HepG2 (cell line): ENCODE measurements at regions not wholly inside any gene's neighbourhood (a gene's known extent, or its start where the extent isn't known, plus 50 kb on each side); places are given as distances from the start of the nearest gene placed in this dataset.

Experiments used
- ATAC-seq: fragments of 200-7000 bp; cut with Tn5 transposase; 3 replicates; pipeline ENCODE4 v1.9.1; 2020; ENCODE audit warnings: mild to moderate bottlenecking, moderate library complexity
- BruUV-seq: library from RNA; stranded (reverse); fragments of 400-500 nt; replicated peaks from 2 replicates; lab custom pipeline; 2021; lab: Mats Ljungman, UMichigan
- CTCF ChIA-PET: fragments of 300-600 bp; formaldehyde crosslinking; extraction: SDS; loops from one replicate; lab custom pipeline; 2021; ENCODE audit warnings: low total read pairs, inconsistent platforms, low intra/inter-chr PET ratio; lab: Yijun Ruan, JAX
- POLR2A ChIA-PET: fragments of 350-600 bp; sonication (Branson Sonifier 250); formaldehyde crosslinking; loops from one replicate; lab custom pipeline; 2020; ENCODE audit warnings: antibody characterized with exemption, inconsistent platforms; lab: Yijun Ruan, JAX
- DNase-seq: peaks from one replicate; pipeline ENCODE4 v3.0.0-alpha.2; 2015; ENCODE audit warnings: low spot score
- FAIRE-seq: peaks from 3 replicates; lab custom pipeline; 2011; peaks lifted over from hg19 to GRCh38; lab: Jason Lieb, UNC
- H2AFZ ChIP-seq: one replicate; pipeline ENCODE4 v1.6.1; 2011; ENCODE audit warnings: low read length, inconsistent platforms
- H3K27ac ChIP-seq: fragments of 300-600 bp; 3 replicates; pipeline ENCODE4 v1.8.0; 2011; ENCODE audit warnings: mixed run types, mild to moderate bottlenecking, mixed read lengths, low read length, inconsistent platforms; ENCODE audit not compliant: insufficient read depth; ENCODE audit errors: extremely low read length
- H3K27me3 ChIP-seq, 2 experiments: fragments of 200-600 bp in 1 of 2; 2 replicates in 1 of 2; 3 replicates in 1 of 2; pipeline versions ENCODE4 v1.6.0 to v1.8.0; 2011; ENCODE audit warnings: low read length in 2 of 2, mild to moderate bottlenecking in 2 of 2, moderate library complexity in 2 of 2, inconsistent platforms in 1 of 2; ENCODE audit not compliant: insufficient read depth in 2 of 2, control insufficient read depth in 1 of 2
- H3K36me3 ChIP-seq, 2 experiments: fragments of 200-600 bp in 1 of 2; replicated peaks in 1 of 2; 2 replicates in 1 of 2; 3 replicates in 1 of 2; pipeline versions ENCODE4 v1.5.1 to v1.8.0; 2011; ENCODE audit warnings: low read length in 2 of 2, inconsistent platforms in 1 of 2; ENCODE audit not compliant: insufficient read depth in 2 of 2, control insufficient read depth in 1 of 2
- H3K4me1 ChIP-seq: 2 replicates; pipeline ENCODE4 v1.5.1; 2012; ENCODE audit warnings: low read length, inconsistent platforms; ENCODE audit not compliant: insufficient read depth
- H3K4me2 ChIP-seq: 2 replicates; pipeline ENCODE4 v1.6.0; 2011; ENCODE audit warnings: low read depth, low read length, inconsistent platforms
- H3K4me3 ChIP-seq, 3 experiments: fragments of 200-600 bp in 1 of 3; sonication (generic), shearing (Covaris generic) in 1 of 3; replicated peaks in 1 of 3; 2 replicates each; pipeline ENCODE4 v1.5.1; 2011 to 2016; ENCODE audit warnings: low read length in 3 of 3, inconsistent platforms in 2 of 3, low read depth in 2 of 3, mild to moderate bottlenecking in 2 of 3, control low read depth in 1 of 3, mixed read lengths in 1 of 3; ENCODE audit not compliant: insufficient read depth in 1 of 3
- H3K79me2 ChIP-seq: one replicate; pipeline ENCODE4 v1.6.1; 2011; ENCODE audit warnings: low read length, inconsistent platforms; ENCODE audit not compliant: insufficient read depth
- H3K9ac ChIP-seq: 2 replicates; pipeline ENCODE4 v1.6.0; 2011; ENCODE audit warnings: mild to moderate bottlenecking, low read depth, low read length, inconsistent platforms; ENCODE audit not compliant: insufficient read depth
- H3K9me3 ChIP-seq: 2 replicates; pipeline ENCODE4 v1.5.1; 2012; ENCODE audit warnings: mild to moderate bottlenecking, low read length
- H4K20me1 ChIP-seq: 2 replicates; pipeline ENCODE4 v1.6.0; 2011; ENCODE audit warnings: inconsistent platforms, mild to moderate bottlenecking, low read length, moderate library complexity; ENCODE audit not compliant: insufficient read depth
- ATF7 ChIP-seq, 2 experiments: fragments of 450-650 bp in 1 of 2; sonication (generic) in 1 of 2; formaldehyde crosslinking in 1 of 2; IDR thresholded peaks; 2 replicates each; pipeline versions ENCODE4 v1.4.0 to v1.6.1; 2016 to 2020; ENCODE audit warnings: antibody characterized with exemption in 1 of 2, mild to moderate bottlenecking in 1 of 2, missing genetic modification reagents in 1 of 2
- CREB1 ChIP-seq, 2 experiments: fragments of 450-650 bp in 1 of 2; IDR thresholded peaks; 2 replicates each; pipeline ENCODE4 v1.6.1; 2016 to 2017; ENCODE audit warnings: control low read depth in 1 of 2, mild to moderate bottlenecking in 1 of 2, missing compliant biosample characterization in 1 of 2, missing genetic modification characterization in 1 of 2
- GFI1 ChIP-seq: sonication (generic); formaldehyde crosslinking; IDR thresholded peaks from 2 replicates; pipeline ENCODE4 v1.5.0; 2020; ENCODE audit warnings: missing genetic modification reagents, mild to moderate bottlenecking, borderline replicate concordance
- HNRNPLL ChIP-seq: fragments of 200-400 bp; formaldehyde crosslinking; IDR thresholded peaks from 2 replicates; pipeline ENCODE4 v1.6.1; 2017; ENCODE audit warnings: mild to moderate bottlenecking, low read depth, low read length; ENCODE audit not compliant: poor library complexity, severe bottlenecking
- MIER2 ChIP-seq: IDR thresholded peaks from 2 replicates; pipeline ENCODE4 v1.6.1; 2016; ENCODE audit warnings: missing biosample characterization, missing genetic modification reagents
- SETDB1 ChIP-seq: sonication (generic); formaldehyde crosslinking; IDR thresholded peaks from 2 replicates; pipeline ENCODE4 v1.5.1; 2020; ENCODE audit warnings: missing genetic modification reagents, mild to moderate bottlenecking, borderline replicate concordance
- YEATS2 ChIP-seq: sonication (generic); formaldehyde crosslinking; IDR thresholded peaks from 2 replicates; pipeline ENCODE4 v1.4.0; 2020; ENCODE audit warnings: missing genetic modification reagents, borderline replicate concordance
- YEATS4 ChIP-seq: sonication (generic); formaldehyde crosslinking; IDR thresholded peaks from 2 replicates; pipeline ENCODE4 v1.4.0; 2020; ENCODE audit warnings: missing genetic modification reagents, borderline replicate concordance
- WGBS: methylation state at CpG from one replicate; pipeline ENCODE4 v1.1.6; 2017; ENCODE audit warnings: low lambda C conversion rate; 5-methylcytosine and 5-hydroxymethylcytosine counted together
- in situ Hi-C: cut with HindIII; loops from 2 replicates; pipeline ENCODE4 v1.10.0; 2017; ENCODE audit warnings: low pct_unique_long_range_greater_than_20kb; ENCODE audit not compliant: extremely low pct_ligation_motif_present
- intact Hi-C: fragments of 100-400 bp; cut with micrococcal nuclease; formaldehyde crosslinking; loops from one replicate; pipeline ENCODE4 v1.10.0; 2022; ENCODE audit not compliant: unreplicated experiment
- TF ChIP-seq, protein P1 (sequence below): sonication (generic); formaldehyde crosslinking; IDR thresholded peaks from 2 replicates; pipeline ENCODE4 v1.5.1; 2020; ENCODE audit warnings: mild to moderate bottlenecking, moderate library complexity, missing genetic modification reagents
- TF ChIP-seq, protein P2 (sequence below), 2 experiments: sonication (generic) in 1 of 2; formaldehyde crosslinking in 1 of 2; IDR thresholded peaks; 2 replicates each; pipeline versions ENCODE4 v1.5.1 to v1.6.1; 2011 to 2020; ENCODE audit warnings: borderline replicate concordance in 1 of 2, low read depth in 1 of 2, low read length in 1 of 2, mild to moderate bottlenecking in 1 of 2, missing genetic modification reagents in 1 of 2, moderate library complexity in 1 of 2
- TF ChIP-seq, protein P3 (sequence below): sonication (generic); formaldehyde crosslinking; IDR thresholded peaks from 2 replicates; pipeline ENCODE4 v1.8.0; 2022; ENCODE audit warnings: missing genetic modification reagents, low read depth, mild to moderate bottlenecking, borderline replicate concordance

DNA sequence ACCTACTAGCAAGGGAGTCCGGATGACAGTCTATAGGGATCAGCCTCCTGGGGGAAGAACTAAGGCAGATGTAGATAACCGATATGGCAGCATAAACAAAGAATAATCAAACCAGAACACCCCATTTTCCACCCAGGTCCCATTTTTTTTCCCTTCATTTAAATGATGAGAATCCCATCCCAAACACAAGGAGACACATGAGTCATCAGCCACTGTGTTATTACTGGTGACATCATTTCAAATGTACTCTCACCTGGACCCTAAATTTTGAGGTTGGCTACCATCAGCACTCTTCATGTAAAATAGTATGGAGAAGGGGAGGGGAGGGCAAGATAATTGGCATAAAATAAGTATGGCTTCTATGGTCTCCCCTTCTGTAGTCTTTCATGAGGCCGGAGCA is 108.9 kb upstream of the GUCA2B start:
- Histone ChIP-seq H3K4me1 (peaks cover 8% of the 10 kb centered on the region; the same call in 1 of the 2 replicates), H3K4me2 (no peak overlapping the region), H2AFZ (no peak overlapping the region), H3K36me3 (no peaks in the 10 kb centered on the region), H3K4me3 (no peak overlapping the region), H3K9ac (no peak overlapping the region), H3K27ac (no peak overlapping the region), H4K20me1 (no peaks in the 10 kb centered on the region), H3K79me2 (no peaks in the 10 kb centered on the region), H3K27me3 (peaks cover 0 to 12% of the 10 kb centered on the region in 2 experiments; a peak in 2 of 5 replicates), H3K9me3 (no peaks in the 10 kb centered on the region)
- POLR2A ChIA-PET: no interaction called here
- BruUV-seq: no TSS peak
- intact Hi-C loops (no loop called here), in situ Hi-C loops (no loop called here)
- FAIRE-seq: no peak
- no peak for ATAC-seq
- no peak for DNase-seq
- 47% methylated on average over 3 of the region's 3 CpGs for WGBS
- TF ChIP-seq ATF7 (IDR thresholded peaks at IDR 0.05) (peak; percentile 62), ATF7 (CRISPR knock-in tag; IDR thresholded peaks at IDR 0.05) (no peak), MIER2 (CRISPR knock-in tag) (no peak), CREB1 (IDR thresholded peaks at IDR 0.05) (peak; percentile 33; the same call in 1 of the 2 replicates), CREB1 (CRISPR knock-in tag; IDR thresholded peaks at IDR 0.05) (no peak)
- CTCF ChIA-PET: no interaction called here

DNA sequence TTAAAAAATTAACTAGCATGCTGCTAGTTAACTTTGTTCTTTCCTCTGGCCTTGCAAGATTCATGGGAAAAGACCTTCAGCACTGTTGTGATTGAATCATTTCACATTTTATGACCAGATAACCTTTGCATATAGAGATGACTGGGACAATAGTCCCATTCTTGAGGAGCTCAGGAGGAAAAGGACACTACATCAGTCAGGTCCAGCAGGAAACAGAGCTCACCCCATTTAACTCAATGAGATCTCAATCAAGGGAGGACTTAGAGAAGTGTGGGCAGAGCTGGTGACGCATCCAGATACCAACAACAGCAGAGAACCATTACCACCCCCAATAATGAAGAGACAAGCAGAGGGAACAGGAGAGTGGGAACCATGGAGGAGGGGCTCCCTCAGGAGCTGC is 109.4 kb upstream of the GUCA2B start:
- Histone ChIP-seq H3K27me3 (peaks cover 0 to 12% of the 10 kb centered on the region in 2 experiments; a peak in 2 of 5 replicates), H4K20me1 (no peaks in the 10 kb centered on the region), H3K4me2 (no peak overlapping the region), H3K4me3 (no peak overlapping the region), H3K79me2 (no peaks in the 10 kb centered on the region), H3K9ac (no peak overlapping the region), H2AFZ (no peak overlapping the region), H3K4me1 (peaks cover 8% of the 10 kb centered on the region; the same call in 1 of the 2 replicates), H3K36me3 (no peaks in the 10 kb centered on the region), H3K9me3 (no peaks in the 10 kb centered on the region), H3K27ac (no peak overlapping the region)
- in situ Hi-C loops: no loop called here
- TF ChIP-seq SETDB1 (no peak), YEATS2 (CRISPR knock-in tag) (no peak), HNRNPLL (no peak), GFI1 (CRISPR knock-in tag) (no peak), YEATS4 (CRISPR knock-in tag) (no peak)
- TF ChIP-seq, protein P1, sequence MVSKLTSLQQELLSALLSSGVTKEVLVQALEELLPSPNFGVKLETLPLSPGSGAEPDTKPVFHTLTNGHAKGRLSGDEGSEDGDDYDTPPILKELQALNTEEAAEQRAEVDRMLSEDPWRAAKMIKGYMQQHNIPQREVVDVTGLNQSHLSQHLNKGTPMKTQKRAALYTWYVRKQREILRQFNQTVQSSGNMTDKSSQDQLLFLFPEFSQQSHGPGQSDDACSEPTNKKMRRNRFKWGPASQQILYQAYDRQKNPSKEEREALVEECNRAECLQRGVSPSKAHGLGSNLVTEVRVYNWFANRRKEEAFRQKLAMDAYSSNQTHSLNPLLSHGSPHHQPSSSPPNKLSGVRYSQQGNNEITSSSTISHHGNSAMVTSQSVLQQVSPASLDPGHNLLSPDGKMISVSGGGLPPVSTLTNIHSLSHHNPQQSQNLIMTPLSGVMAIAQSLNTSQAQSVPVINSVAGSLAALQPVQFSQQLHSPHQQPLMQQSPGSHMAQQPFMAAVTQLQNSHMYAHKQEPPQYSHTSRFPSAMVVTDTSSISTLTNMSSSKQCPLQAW (CRISPR knock-in tag): no peak
- TF ChIP-seq, protein P2, sequence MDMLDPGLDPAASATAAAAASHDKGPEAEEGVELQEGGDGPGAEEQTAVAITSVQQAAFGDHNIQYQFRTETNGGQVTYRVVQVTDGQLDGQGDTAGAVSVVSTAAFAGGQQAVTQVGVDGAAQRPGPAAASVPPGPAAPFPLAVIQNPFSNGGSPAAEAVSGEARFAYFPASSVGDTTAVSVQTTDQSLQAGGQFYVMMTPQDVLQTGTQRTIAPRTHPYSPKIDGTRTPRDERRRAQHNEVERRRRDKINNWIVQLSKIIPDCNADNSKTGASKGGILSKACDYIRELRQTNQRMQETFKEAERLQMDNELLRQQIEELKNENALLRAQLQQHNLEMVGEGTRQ (IDR thresholded peaks at IDR 0.05; ENCODE audit: low read depth, low read length): no peak
- TF ChIP-seq, protein P2 (CRISPR knock-in tag; IDR thresholded peaks at IDR 0.05; ENCODE audit: borderline replicate concordance): no peak
- TF ChIP-seq, protein P3, sequence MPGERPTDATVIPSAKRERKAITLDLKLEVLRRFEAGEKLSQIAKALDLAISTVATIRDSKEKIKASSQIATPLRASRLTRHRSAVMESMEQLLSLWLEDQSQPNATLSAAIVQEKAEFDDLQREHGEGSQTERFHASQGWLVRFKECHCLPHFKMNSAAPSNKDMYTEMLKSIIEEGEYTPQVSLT (CRISPR knock-in tag): no peak
- ATAC-seq (no peak), FAIRE-seq (no peak), DNase-seq (no peak)
- no TSS peak for BruUV-seq
- WGBS: 11% methylated on average over 1 of the region's 1 CpG
- POLR2A ChIA-PET: no interaction called here
- intact Hi-C loops: no loop called here
- CTCF ChIA-PET: no interaction called here
